ENCODE measurements at regions not wholly inside any gene's neighbourhood (a gene's known extent, or its start where the extent isn't known, plus 50 kb on each side); places are given as distances from the start of the nearest gene placed in this dataset.
A peak's percentile ranks its signal among the peaks of the same experiment; 100 is the strongest.

DNA sequence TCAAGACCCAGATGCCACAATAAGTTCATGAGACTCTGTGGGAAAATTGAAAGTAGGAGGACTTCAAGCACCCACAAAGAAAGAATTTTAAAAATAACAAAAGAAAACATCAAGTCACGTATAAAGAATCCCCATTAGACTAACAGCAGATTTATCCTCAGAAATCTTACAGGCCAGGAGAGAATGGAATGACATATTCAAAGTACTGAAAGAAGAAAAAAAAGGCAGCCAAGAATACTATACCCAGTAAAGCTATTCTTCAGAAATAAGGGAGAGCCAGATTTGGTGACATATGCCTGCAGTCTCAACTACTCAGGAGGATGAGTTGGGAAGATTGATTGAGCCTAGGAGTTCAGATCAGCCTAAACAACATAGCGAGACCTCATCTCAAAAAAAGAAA lies 84.3 kb upstream of the CD53 start (continued):
- TF ChIP-seq, protein P1, sequence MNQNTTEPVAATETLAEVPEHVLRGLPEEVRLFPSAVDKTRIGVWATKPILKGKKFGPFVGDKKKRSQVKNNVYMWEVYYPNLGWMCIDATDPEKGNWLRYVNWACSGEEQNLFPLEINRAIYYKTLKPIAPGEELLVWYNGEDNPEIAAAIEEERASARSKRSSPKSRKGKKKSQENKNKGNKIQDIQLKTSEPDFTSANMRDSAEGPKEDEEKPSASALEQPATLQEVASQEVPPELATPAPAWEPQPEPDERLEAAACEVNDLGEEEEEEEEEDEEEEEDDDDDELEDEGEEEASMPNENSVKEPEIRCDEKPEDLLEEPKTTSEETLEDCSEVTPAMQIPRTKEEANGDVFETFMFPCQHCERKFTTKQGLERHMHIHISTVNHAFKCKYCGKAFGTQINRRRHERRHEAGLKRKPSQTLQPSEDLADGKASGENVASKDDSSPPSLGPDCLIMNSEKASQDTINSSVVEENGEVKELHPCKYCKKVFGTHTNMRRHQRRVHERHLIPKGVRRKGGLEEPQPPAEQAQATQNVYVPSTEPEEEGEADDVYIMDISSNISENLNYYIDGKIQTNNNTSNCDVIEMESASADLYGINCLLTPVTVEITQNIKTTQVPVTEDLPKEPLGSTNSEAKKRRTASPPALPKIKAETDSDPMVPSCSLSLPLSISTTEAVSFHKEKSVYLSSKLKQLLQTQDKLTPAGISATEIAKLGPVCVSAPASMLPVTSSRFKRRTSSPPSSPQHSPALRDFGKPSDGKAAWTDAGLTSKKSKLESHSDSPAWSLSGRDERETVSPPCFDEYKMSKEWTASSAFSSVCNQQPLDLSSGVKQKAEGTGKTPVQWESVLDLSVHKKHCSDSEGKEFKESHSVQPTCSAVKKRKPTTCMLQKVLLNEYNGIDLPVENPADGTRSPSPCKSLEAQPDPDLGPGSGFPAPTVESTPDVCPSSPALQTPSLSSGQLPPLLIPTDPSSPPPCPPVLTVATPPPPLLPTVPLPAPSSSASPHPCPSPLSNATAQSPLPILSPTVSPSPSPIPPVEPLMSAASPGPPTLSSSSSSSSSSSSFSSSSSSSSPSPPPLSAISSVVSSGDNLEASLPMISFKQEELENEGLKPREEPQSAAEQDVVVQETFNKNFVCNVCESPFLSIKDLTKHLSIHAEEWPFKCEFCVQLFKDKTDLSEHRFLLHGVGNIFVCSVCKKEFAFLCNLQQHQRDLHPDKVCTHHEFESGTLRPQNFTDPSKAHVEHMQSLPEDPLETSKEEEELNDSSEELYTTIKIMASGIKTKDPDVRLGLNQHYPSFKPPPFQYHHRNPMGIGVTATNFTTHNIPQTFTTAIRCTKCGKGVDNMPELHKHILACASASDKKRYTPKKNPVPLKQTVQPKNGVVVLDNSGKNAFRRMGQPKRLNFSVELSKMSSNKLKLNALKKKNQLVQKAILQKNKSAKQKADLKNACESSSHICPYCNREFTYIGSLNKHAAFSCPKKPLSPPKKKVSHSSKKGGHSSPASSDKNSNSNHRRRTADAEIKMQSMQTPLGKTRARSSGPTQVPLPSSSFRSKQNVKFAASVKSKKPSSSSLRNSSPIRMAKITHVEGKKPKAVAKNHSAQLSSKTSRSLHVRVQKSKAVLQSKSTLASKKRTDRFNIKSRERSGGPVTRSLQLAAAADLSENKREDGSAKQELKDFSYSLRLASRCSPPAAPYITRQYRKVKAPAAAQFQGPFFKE (tag by site-specific recombination; IDR thresholded peaks at IDR 0.05; ENCODE audit: borderline replicate concordance), result no peak
- TF ChIP-seq ZBTB7A (tag by site-specific recombination; IDR thresholded peaks at IDR 0.05; ENCODE audit: low read depth) (no peak), EGR2 (tag by site-specific recombination; IDR thresholded peaks at IDR 0.05; ENCODE audit: low read depth) (no peak), BCL11A (tag by site-specific recombination; IDR thresholded peaks at IDR 0.05; ENCODE audit: low read depth) (no peak), ZNF843 (tag by site-specific recombination; IDR thresholded peaks at IDR 0.05) (no peak), ZIC2 (tag by site-specific recombination; IDR thresholded peaks at IDR 0.05) (no peak), ZNF37A (tag by site-specific recombination; IDR thresholded peaks at IDR 0.05) (no peak), ZNF549 (tag by site-specific recombination; IDR thresholded peaks at IDR 0.05) (0 out of 2 replicates have a peak, but pooled peaks have one; percentile 23)

DNA sequence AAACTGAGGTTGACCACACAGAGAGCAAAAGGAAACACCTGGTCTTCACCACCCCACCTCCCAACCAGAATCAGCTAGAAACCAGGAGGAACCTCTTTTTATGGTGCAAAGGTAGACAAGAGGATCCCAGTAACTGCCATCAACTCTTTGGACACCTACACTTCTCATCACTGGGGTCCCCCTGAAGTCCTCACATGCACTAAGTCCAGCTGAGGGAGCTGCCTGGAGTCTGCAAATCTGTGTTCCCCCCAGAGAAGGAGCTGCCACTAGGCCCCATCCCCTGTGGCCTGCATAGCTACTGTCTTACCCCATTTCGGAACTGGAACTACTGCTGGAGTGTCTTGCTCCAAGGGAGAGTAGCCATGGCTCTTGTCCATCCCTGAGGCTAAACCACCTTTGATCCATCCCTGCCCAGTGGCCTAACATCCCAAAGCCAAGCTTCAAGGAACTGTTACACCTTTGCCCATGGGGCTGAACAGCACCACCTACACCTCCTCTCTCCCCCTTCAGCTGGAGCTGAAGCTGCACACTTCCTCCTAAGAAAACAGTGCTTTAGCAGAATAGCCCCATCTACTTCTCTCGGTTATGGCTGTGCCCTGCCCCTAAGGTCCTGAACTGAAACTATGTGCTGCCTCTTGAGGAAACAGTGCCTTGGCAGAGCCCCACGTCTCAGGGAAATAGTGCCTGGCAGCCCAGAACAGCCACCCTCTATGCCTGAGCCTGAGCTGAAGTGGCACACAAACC lies 85.4 kb upstream of the CD53 start:
- ChIA-PET POLR2A (no interaction called here), CTCF (interaction anchor here (1.0 to 8.4 kb wide), 5 partner anchors 22 to 242 kb away, joined by 3 to 159 read pairs (median 4); no protein-coding TSS in a partner anchor)
- Histone ChIP-seq H3K4me1 (ENCODE audit: control insufficient read depth, insufficient read depth, low read length) (no peaks in the 10 kb centered on the region), H3K36me3 (ENCODE audit: control insufficient read depth in 2 of 2, insufficient read depth in 1 of 2, low read length in 2 of 2) (no peaks in the 10 kb centered on the region), H3K4me3 (ENCODE audit: low read depth, low read length) (no peak overlapping the region), H3K27ac (ENCODE audit: extremely low read depth, low read depth, low read length) (no peak overlapping the region), H3K9me3 (ENCODE audit: control insufficient read depth, insufficient read depth, low read depth, low read length) (no peaks in the 10 kb centered on the region)
- TF ChIP-seq ZNF530 (tag by site-specific recombination; IDR thresholded peaks at IDR 0.05; ENCODE audit: low read depth) (no peak), SP7 (tag by site-specific recombination; IDR thresholded peaks at IDR 0.05) (no peak), ZNF433 (tag by site-specific recombination; IDR thresholded peaks at IDR 0.05; ENCODE audit: low read depth) (no peak), ZNF791 (tag by site-specific recombination; IDR thresholded peaks at IDR 0.05) (no peak), ZNF10 (tag by site-specific recombination; IDR thresholded peaks at IDR 0.05) (no peak), ZNF248 (tag by site-specific recombination; IDR thresholded peaks at IDR 0.05) (no peak), ZNF785 (tag by site-specific recombination; IDR thresholded peaks at IDR 0.05) (no peak)

DNA sequence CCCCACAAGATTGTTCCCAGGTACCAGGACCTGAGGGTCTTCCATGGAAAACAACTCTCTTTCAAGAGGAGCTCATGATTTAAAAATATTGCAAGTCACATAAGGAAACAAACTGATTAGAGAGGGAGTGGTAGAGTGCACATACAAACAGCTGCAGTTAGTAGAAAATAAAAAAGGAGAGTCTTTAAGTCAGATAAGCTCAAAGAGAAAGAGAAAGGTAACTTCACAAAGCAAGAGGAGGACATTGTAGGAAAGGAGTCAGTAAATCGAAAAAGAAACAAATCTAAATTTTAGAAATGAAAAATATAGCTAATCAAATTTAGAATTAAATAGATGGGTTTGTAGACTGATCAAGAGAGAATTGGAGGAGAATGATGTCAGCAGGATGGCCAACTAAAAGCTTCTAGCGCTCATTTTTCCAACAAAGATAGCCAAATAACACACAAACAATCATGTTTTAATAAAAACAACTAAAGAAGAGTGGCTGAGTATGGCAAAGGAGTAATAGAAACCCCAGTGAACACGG lies 86.1 kb upstream of the CD53 start:
- Histone ChIP-seq H3K9me3 (ENCODE audit: control insufficient read depth, insufficient read depth, low read depth, low read length) (no peaks in the 10 kb centered on the region), H3K4me1 (ENCODE audit: control insufficient read depth, insufficient read depth, low read length) (no peaks in the 10 kb centered on the region), H3K4me3 (ENCODE audit: low read depth, low read length) (no peak overlapping the region), H3K36me3 (ENCODE audit: control insufficient read depth in 2 of 2, insufficient read depth in 1 of 2, low read length in 2 of 2) (no peaks in the 10 kb centered on the region), H3K27ac (ENCODE audit: extremely low read depth, low read depth, low read length) (no peak overlapping the region)
- ChIA-PET CTCF (interaction anchor here (1.0 to 8.4 kb wide), 5 partner anchors 158 to 243 kb away, joined by 3 to 159 read pairs (median 3); partner anchors contain the start of gene LRIF1), POLR2A (no interaction called here)
- TF ChIP-seq ZNF155 (tag by site-specific recombination; IDR thresholded peaks at IDR 0.05) (no peak), SETDB1 (IDR thresholded peaks at IDR 0.05; ENCODE audit: insufficient read length, low read length) (no peak), ZEB2 (tag by site-specific recombination; IDR thresholded peaks at IDR 0.05) (no peak), ZSCAN23 (tag by site-specific recombination; IDR thresholded peaks at IDR 0.05) (no peak), ZXDB (tag by site-specific recombination; IDR thresholded peaks at IDR 0.05) (no peak), HOXD13 (CRISPR knock-in tag; IDR thresholded peaks at IDR 0.05; ENCODE audit: borderline replicate concordance) (no peak), GLI4 (tag by site-specific recombination; IDR thresholded peaks at IDR 0.05) (no peak), ZFP41 (tag by site-specific recombination; IDR thresholded peaks at IDR 0.05; ENCODE audit: borderline replicate concordance) (no peak), KLF16 (tag by site-specific recombination; IDR thresholded peaks at IDR 0.05) (no peak), ZNF174 (tag by site-specific recombination; IDR thresholded peaks at IDR 0.05) (no peak), FEZF1 (tag by site-specific recombination; IDR thresholded peaks at IDR 0.05) (no peak), ZNF2 (tag by site-specific recombination; IDR thresholded peaks at IDR 0.05) (no peak)
- TF ChIP-seq, protein P2, sequence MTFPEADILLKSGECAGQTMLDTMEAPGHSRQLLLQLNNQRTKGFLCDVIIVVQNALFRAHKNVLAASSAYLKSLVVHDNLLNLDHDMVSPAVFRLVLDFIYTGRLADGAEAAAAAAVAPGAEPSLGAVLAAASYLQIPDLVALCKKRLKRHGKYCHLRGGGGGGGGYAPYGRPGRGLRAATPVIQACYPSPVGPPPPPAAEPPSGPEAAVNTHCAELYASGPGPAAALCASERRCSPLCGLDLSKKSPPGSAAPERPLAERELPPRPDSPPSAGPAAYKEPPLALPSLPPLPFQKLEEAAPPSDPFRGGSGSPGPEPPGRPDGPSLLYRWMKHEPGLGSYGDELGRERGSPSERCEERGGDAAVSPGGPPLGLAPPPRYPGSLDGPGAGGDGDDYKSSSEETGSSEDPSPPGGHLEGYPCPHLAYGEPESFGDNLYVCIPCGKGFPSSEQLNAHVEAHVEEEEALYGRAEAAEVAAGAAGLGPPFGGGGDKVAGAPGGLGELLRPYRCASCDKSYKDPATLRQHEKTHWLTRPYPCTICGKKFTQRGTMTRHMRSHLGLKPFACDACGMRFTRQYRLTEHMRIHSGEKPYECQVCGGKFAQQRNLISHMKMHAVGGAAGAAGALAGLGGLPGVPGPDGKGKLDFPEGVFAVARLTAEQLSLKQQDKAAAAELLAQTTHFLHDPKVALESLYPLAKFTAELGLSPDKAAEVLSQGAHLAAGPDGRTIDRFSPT (tag by site-specific recombination; IDR thresholded peaks at IDR 0.05), result no peak

Data from HEK293 (cell line).